GM19238 (cell line): ENCODE measurements at regions not wholly inside any gene's neighbourhood (a gene's known extent, or its start where the extent isn't known, plus 50 kb on each side); places are given as distances from the start of the nearest gene placed in this dataset.

Experiments
- DNase-seq: peaks from one replicate; pipeline ENCODE4 v3.0.0; 2011; ENCODE audit warnings: low spot score; ENCODE audit not compliant: insufficient read length

GRCh38 chr13:107866032-107866940 lies 349.1 kb downstream of the LIG4 start:
- no peak for DNase-seq

DNA sequence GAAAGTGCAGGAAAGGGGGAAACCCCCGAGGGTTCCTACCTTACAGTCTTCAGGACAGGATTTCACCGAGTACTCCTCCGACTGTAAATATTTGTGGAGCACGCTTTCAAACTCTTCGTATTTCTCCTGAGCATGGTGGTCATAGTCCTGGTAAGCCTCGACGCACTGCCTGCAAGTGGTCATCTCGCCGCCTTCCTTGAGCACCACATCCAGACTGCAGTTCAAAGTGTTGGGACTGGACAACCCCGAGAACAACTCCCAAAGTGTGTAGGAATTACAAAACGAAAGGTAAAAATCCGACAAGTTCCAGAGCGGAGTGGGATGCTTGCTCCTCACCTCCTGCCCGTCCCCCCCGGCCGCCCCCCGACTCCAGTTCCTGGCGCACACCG lies 349.7 kb downstream of the LIG4 start:
- no peak for DNase-seq

DNA sequence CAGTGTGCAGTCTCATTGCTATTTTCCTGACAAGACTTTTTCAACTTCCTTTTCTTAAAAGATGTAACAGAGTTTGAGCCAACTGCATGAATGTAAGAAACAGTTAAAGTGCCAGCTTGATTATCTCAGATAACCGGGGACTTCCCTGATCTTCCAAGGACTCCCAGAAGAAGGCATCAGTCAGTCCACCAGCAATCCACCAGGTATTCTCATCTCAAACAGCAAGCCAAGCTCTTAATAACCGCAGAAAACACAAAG lies 350.1 kb downstream of the LIG4 start:
- DNase-seq = no peak

GRCh38 chr13:107864543-107865317 lies 350.6 kb downstream of the LIG4 start:
- DNase-seq = no peak

DNA sequence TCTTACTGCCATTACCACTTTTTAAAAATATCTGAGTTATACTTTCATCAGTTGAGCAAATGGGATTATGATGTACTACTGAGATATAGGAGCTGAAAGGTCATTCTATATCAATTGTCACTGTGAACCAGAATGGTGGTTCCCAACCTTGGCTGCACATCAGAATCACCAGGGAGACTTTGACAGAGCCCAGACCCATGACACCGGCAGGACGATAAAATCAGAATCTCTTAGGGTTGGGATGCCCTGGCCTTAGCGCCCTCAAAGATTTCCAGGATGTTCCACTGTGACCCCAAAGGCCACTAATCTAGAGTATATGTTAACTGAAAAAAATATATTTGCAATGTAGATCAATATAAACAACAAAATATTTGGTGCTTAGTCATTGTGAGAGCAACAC lies 355.1 kb downstream of the LIG4 start:
- DNase-seq = no peak

DNA sequence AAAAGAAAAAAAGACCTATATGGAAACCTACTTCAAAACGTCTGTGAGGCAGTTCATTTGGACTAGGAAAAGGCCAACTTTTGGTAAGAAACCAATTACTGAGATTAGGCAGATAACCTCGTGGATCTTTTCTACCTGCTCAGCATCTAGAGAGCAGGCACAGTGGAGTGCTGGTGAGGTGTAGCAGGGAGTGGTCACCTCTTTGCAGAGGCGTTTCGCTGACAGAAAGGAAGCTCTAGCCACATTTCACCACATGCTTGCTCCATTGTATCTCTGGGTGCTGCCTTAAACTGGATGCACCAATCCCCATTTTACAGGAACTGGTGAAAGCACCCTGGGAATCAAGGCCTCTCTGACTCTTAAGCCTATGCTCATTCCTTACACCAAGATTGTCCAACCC lies 360.5 kb downstream of the LIG4 start:
- no peak for DNase-seq

DNA sequence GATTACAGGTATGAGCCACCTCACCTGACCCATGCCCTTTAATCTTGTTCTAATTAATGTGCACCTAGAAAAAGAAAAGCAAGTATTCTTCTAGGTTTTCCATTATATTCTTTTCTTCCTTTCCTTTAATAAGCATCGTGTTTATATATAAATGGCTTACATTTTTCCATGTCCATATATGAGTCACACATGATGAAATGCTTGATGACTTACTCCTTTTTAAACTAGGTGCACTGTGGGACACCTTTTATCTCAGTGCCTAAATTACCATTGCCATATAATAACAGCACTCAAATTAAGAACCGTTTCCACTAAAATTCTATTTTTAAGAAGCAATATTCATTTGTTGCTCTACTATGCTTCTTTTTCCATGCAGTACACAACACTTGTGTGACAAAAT lies 363.3 kb downstream of the LIG4 start:
- DNase-seq = no peak

- no peak for DNase-seq
Measured at GRCh38 chr13:107851670-107852069, 363.7 kb downstream of the LIG4 start.

GRCh38 chr13:107847406-107847805 lies 367.9 kb downstream of the LIG4 start:
- DNase-seq = no peak

- DNase-seq = no peak
Measured at GRCh38 chr13:107846642-107847041, 368.7 kb downstream of the LIG4 start.

GRCh38 chr13:107845911-107846310 lies 369.4 kb downstream of the LIG4 start:
- no peak for DNase-seq

DNA sequence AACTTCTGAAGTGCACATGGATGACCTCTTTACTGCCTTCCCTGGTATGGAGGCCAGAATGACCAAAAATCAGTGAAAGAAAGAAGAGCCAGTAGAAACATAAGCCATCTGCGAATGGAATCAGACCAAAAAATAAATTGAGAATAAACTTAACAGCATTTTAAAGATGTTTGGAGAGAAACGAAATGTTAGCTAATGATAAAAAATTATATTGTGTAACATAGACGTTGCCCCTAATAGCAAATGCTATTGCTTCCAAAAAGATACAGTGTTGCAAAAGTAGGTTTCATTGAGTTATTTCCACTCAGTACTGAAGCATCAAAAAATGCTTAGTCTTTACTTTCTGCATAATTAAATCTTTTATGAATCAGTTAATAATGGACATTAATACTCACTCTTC lies 371.7 kb downstream of the LIG4 start:
- DNase-seq = no peak

- DNase-seq = no peak
Measured at GRCh38 chr13:107843281-107843680, 372.1 kb downstream of the LIG4 start.

DNA sequence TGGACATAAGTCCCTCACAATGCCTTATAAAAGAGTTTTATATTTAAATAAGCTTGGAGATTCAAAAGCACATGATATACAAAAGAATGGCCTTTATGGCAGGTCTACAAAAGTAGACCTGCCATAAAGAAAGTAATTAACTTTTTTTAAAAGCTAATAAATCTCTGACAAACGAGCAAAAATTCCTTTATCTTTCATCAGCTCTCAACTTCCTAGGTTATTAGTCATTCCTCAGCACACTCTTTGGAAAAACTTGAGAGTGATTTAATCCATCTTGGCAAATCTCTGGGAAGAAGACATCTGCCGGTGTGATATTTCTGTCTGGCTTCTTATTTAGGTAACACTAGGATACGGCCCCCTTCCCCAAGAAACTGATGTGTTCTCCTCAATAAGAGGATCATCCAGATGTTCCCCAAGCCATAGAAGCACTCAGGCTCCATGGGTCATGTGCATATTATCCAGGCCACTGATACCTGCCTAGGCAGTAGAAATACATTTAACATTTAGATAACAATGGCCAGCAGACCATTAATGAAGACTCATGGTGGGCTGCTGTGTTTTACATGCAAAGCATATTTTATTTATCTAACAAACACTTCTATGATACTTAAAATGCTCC lies 372.7 kb downstream of the LIG4 start:
- no peak for DNase-seq

GRCh38 chr13:107838588-107839161 lies 376.7 kb downstream of the LIG4 start:
- DNase-seq = no peak

GRCh38 chr13:107836685-107837084 lies 378.7 kb downstream of the LIG4 start:
- DNase-seq = no peak

DNA sequence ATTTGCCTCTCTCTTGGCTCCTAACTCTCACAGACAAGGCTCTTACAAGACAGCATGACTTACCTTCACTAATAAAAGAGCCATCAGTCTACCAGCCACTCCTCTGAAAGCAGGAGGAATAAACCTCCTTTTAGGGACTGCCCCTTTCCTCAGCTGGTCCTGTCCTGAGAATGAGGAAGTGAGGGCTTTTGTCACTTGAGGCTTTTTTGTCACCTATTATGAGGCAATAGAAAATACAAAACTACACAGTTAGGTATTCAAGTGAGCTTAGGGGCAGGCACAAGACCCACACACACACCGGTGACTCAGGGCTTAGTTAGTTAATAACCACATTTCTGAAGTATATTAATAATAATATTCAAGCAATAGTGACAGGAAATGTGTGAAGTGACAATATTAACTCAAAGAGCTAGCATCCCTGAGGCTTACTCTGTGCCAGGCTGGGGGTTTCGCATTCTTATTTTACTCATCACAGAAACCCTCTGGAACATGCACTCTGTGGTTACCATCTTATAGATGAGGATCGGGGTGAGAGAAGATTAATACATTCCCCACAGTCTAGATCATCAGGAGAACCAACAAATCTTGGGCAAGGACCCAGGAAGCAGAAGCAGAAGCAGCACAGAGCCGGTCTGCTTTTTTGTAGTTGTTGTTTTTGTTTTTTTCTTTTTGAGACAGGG lies 379.9 kb downstream of the LIG4 start:
- no peak for DNase-seq

- DNase-seq = no peak
Measured at GRCh38 chr13:107834717-107835116, 380.6 kb downstream of the LIG4 start.

- no peak for DNase-seq
Measured at GRCh38 chr13:107834281-107834680, 381.1 kb downstream of the LIG4 start.

GRCh38 chr13:107832500-107833100 lies 382.7 kb downstream of the LIG4 start:
- no peak for DNase-seq

DNA sequence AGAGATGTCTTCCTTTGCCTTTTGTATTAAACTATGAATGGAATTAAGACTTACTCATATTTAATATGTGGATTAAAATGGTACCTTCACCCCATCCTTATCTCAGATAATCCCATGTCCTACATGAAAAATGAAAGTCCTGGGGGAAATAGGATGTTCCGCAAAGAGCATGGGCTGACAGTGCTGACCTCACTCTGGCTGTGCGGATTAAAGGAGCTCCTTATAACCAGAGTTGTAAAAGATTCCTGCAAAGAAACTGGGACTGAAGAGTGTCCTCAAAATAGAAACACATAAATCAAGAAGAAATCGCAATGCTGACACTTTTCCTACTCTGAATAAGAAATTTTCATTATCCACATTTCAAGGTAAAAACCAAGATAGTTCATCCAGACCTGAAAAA lies 384.5 kb downstream of the LIG4 start:
- DNase-seq = no peak
